Endothelial cell of umbilical vein (primary cell): ENCODE measurements at regions not wholly inside any gene's neighbourhood (a gene's known extent, or its start where the extent isn't known, plus 50 kb on each side); places are given as distances from the start of the nearest gene placed in this dataset.
"Not testable (repeated sequence)": the region's sequence is repeated elsewhere in the genome, so short reads cannot be mapped to it uniquely, and the experiment has no call there.

Experiments
- BruUV-seq: library from RNA; stranded (reverse); fragments of 400-500 nt; replicated peaks from 2 replicates; lab custom pipeline; 2021; lab: Mats Ljungman, UMichigan
- CTCF ChIA-PET: fragments of 300-600, 350-600 bp; sonication (Branson Sonifier 250); formaldehyde crosslinking; loops from one replicate; lab custom pipeline; 2021; ENCODE audit warnings: antibody characterized with exemption, inconsistent platforms; lab: Charles Lee
- POLR2A ChIA-PET: fragments of 300-600, 350-600 bp; sonication (Branson Sonifier 250); formaldehyde crosslinking; loops from one replicate; lab custom pipeline; 2021; ENCODE audit warnings: antibody characterized with exemption, inconsistent platforms; lab: Charles Lee
- DNase-seq: peaks from one replicate; pipeline ENCODE4 v3.0.0-alpha.2; 2011; ENCODE audit warnings: low read depth, low spot score
- FAIRE-seq: peaks from 2 replicates; lab custom pipeline; 2011; peaks lifted over from hg19 to GRCh38; lab: Jason Lieb, UNC
- H2AFZ ChIP-seq: 2 replicates; pipeline ENCODE4 v1.6.0; 2012; ENCODE audit warnings: low read depth, low read length, control low read depth, inconsistent platforms
- H3K27ac ChIP-seq: 2 replicates; pipeline ENCODE4 v1.5.1; 2011; ENCODE audit warnings: low read depth, mild to moderate bottlenecking, control low read depth, low read length, moderate library complexity; ENCODE audit not compliant: insufficient read depth
- H3K27me3 ChIP-seq, 2 experiments: 2 replicates each; pipeline versions ENCODE4 v1.6.0 to v1.6.1; 2011; ENCODE audit warnings: low read length in 2 of 2, mixed read lengths in 1 of 2; ENCODE audit not compliant: control insufficient read depth in 2 of 2, insufficient read depth in 2 of 2
- H3K36me3 ChIP-seq, 2 experiments: 2 replicates in 1 of 2; 3 replicates in 1 of 2; pipeline ENCODE4 v1.5.1; 2011; ENCODE audit warnings: low read length in 2 of 2, mild to moderate bottlenecking in 1 of 2, moderate library complexity in 1 of 2; ENCODE audit not compliant: control insufficient read depth in 2 of 2, insufficient read depth in 2 of 2; ENCODE audit errors: extremely low read depth in 1 of 2
- H3K4me1 ChIP-seq: 3 replicates; pipeline ENCODE4 v1.5.1; 2011; ENCODE audit warnings: mild to moderate bottlenecking, low read length; ENCODE audit not compliant: control insufficient read depth, insufficient read depth; ENCODE audit errors: extremely low read depth
- H3K4me2 ChIP-seq: 2 replicates; pipeline ENCODE4 v1.6.1; 2011; ENCODE audit warnings: low read length, control low read depth, mixed read lengths; ENCODE audit not compliant: insufficient read depth
- H3K4me3 ChIP-seq, 3 experiments: fragments of 200-600 bp in 1 of 3; sonication (generic), shearing (Covaris generic) in 1 of 3; replicated peaks in 1 of 3; 2 replicates each; pipeline ENCODE4 v1.5.1; 2011 to 2016; ENCODE audit warnings: control low read depth in 3 of 3, low read length in 3 of 3, mild to moderate bottlenecking in 2 of 3, inconsistent platforms in 1 of 3, low read depth in 1 of 3, moderate library complexity in 1 of 3; ENCODE audit not compliant: insufficient read depth in 1 of 3
- H3K79me2 ChIP-seq: 2 replicates; pipeline ENCODE4 v1.6.0; 2012; ENCODE audit warnings: low read length, inconsistent platforms; ENCODE audit not compliant: control insufficient read depth, insufficient read depth
- H3K9ac ChIP-seq: replicated peaks from 2 replicates; pipeline ENCODE3; 2011; ENCODE audit warnings: low read length, control low read depth; ENCODE audit not compliant: insufficient read depth; ENCODE audit errors: extremely low read depth
- H3K9me1 ChIP-seq: replicated peaks from 3 replicates; pipeline ENCODE4 v1.6.0; 2011; ENCODE audit warnings: mild to moderate bottlenecking, low read length; ENCODE audit not compliant: control insufficient read depth, insufficient read depth; ENCODE audit errors: extremely low read depth
- H3K9me3 ChIP-seq: replicated peaks from 2 replicates; pipeline ENCODE4 v1.5.1; 2012; ENCODE audit warnings: low read length, inconsistent platforms; ENCODE audit not compliant: control insufficient read depth, insufficient read depth
- H4K20me1 ChIP-seq: replicated peaks from 2 replicates; pipeline ENCODE3; 2011; ENCODE audit warnings: mild to moderate bottlenecking, low read length; ENCODE audit not compliant: control insufficient read depth, insufficient read depth; ENCODE audit errors: extremely low read depth
- EZH2 ChIP-seq: IDR thresholded peaks from 2 replicates; pipeline ENCODE4 v1.6.1; 2012; ENCODE audit warnings: borderline replicate concordance, low read depth, mild to moderate bottlenecking, moderate library complexity, low read length, inconsistent platforms; ENCODE audit not compliant: severe bottlenecking
- FOS ChIP-seq: IDR thresholded peaks from 2 replicates; pipeline ENCODE4 v1.6.1; 2011; ENCODE audit warnings: mild to moderate bottlenecking, low read length, moderate library complexity, borderline replicate concordance; ENCODE audit not compliant: insufficient read depth
- GATA2 ChIP-seq: IDR thresholded peaks from 2 replicates; pipeline ENCODE4 v1.7.0; 2011; ENCODE audit warnings: low read depth, mild to moderate bottlenecking, moderate library complexity, mixed read lengths, low read length; ENCODE audit not compliant: insufficient read length, insufficient read depth
- JUN ChIP-seq: IDR thresholded peaks from 2 replicates; pipeline ENCODE4 v1.6.1; 2011; ENCODE audit warnings: borderline replicate concordance, low read depth; ENCODE audit not compliant: insufficient read length, insufficient read depth
- MYC ChIP-seq: IDR thresholded peaks from one replicate; pipeline ENCODE4 v1.6.1; 2011; ENCODE audit warnings: mild to moderate bottlenecking, low read depth, low read length
- POLR2A ChIP-seq: IDR thresholded peaks from 2 replicates; pipeline ENCODE4 v1.6.1; 2012; ENCODE audit warnings: low read depth, mild to moderate bottlenecking, control low read depth, low read length
- POLR2AphosphoS5 ChIP-seq: IDR thresholded peaks from 2 replicates; pipeline ENCODE4 v1.6.1; 2012; ENCODE audit warnings: low read depth, mild to moderate bottlenecking, control low read depth, low read length, moderate library complexity; ENCODE audit not compliant: insufficient read depth
- dilution Hi-C: fragments of 300-500 bp; cut with MboI; formaldehyde crosslinking; loops from one replicate; pipeline ENCODE4 v1.15.0; 2019; ENCODE audit warnings: low sequenced_read_pairs; ENCODE audit not compliant: extremely low pct_ligation_motif_present
- intact Hi-C: fragments of 100-400 bp; cut with micrococcal nuclease; formaldehyde crosslinking; loops from one replicate; pipeline ENCODE4 v1.10.0; 2022
- TF ChIP-seq, protein P1 (sequence below): IDR thresholded peaks from 2 replicates; pipeline ENCODE4 v1.6.1; 2011; ENCODE audit not compliant: insufficient read depth, insufficient read length
- TF ChIP-seq, protein P2 (sequence below), 2 donors: IDR thresholded peaks; 1 replicate in 1 of 2; 2 replicates in 1 of 2; pipeline ENCODE4 v1.5.1; 2011; ENCODE audit warnings: low read length in 2 of 2, mild to moderate bottlenecking in 2 of 2, moderate library complexity in 2 of 2, control low read depth in 1 of 2, inconsistent platforms in 1 of 2, low read depth in 1 of 2; ENCODE audit not compliant: insufficient read depth in 1 of 2; ENCODE audit errors: extremely low read depth in 1 of 2

DNA sequence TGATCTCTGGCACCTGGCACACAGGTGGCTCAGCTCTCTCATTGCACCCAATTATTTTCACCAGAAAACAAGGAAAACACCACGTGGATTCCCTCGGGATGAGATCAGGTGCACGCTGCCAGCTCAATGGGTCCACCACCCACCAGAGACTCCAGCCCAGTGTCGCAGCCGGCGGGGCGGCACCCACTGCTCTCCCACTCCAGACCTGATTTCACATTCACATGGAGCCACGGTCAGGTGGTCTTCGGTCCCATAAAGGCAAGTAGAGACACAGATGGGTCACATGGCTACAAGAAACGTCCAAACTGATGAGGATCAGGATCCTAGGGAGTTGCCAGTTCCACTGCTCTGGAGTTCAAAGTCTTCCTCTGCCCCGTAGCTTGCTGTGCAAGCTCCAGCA, 217.6 kb downstream of the ANKRD30B start:
- Histone ChIP-seq H3K4me1 (peaks cover 2% of the 10 kb centered on the region), H2AFZ (no peak overlapping the region), H3K9ac (no peak overlapping the region), H3K79me2 (no peaks in the 10 kb centered on the region), H4K20me1 (no peaks in the 10 kb centered on the region), H3K9me3 (no peaks in the 10 kb centered on the region), H3K9me1 (no peaks in the 10 kb centered on the region), H3K27ac (no peak overlapping the region), H3K4me2 (no peak overlapping the region), H3K27me3 (no peaks in the 10 kb centered on the region), H3K4me3 (no peak overlapping the region), H3K36me3 (no peaks in the 10 kb centered on the region)
- DNase-seq, result no peak
- ChIA-PET POLR2A (no interaction called here), CTCF (no interaction called here)
- TF ChIP-seq GATA2 (no peak), JUN (no peak), MYC (no peak), EZH2 (no peak), POLR2AphosphoS5 (no peak), POLR2A (no peak), FOS (no peak)
- TF ChIP-seq, protein P1, sequence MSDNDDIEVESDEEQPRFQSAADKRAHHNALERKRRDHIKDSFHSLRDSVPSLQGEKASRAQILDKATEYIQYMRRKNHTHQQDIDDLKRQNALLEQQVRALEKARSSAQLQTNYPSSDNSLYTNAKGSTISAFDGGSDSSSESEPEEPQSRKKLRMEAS, result no peak
- TF ChIP-seq, protein P2, sequence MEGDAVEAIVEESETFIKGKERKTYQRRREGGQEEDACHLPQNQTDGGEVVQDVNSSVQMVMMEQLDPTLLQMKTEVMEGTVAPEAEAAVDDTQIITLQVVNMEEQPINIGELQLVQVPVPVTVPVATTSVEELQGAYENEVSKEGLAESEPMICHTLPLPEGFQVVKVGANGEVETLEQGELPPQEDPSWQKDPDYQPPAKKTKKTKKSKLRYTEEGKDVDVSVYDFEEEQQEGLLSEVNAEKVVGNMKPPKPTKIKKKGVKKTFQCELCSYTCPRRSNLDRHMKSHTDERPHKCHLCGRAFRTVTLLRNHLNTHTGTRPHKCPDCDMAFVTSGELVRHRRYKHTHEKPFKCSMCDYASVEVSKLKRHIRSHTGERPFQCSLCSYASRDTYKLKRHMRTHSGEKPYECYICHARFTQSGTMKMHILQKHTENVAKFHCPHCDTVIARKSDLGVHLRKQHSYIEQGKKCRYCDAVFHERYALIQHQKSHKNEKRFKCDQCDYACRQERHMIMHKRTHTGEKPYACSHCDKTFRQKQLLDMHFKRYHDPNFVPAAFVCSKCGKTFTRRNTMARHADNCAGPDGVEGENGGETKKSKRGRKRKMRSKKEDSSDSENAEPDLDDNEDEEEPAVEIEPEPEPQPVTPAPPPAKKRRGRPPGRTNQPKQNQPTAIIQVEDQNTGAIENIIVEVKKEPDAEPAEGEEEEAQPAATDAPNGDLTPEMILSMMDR (IDR thresholded peaks at IDR 0.05; ENCODE audit: extremely low read depth in 1 of 2, insufficient read depth in 1 of 2, low read depth in 1 of 2, low read length in 2 of 2), result no peak
- intact Hi-C loops (no loop called here), dilution Hi-C loops (no loop called here)
- no TSS peak for BruUV-seq
- FAIRE-seq, result no peak

DNA sequence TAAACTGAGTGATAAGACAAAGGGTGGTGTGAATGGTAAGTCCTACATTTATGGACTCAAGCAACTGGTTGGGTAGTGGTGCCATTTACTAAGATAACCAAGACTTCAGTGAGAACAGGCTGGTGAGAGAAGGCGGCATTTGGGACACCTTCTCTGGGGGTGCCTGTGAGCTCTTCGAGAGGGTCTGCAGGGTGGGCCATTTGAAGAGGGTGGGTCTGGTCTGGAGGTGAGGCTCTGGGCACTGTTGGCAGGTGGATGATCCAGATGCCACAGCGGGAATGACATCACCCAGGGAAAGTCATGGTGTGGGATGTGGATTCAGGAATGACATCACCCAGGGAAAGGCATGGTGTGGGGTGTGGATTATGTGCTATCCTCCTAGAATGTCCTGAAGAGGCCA, 219.3 kb downstream of the ANKRD30B start:
- POLR2A ChIA-PET, H3K4me3 ChIP-seq, DNase-seq, H3K9me1 ChIP-seq, H3K27ac ChIP-seq, H3K9ac ChIP-seq, intact Hi-C loops, H4K20me1 ChIP-seq, dilution Hi-C loops, H2AFZ ChIP-seq, CTCF ChIA-PET, H3K9me3 ChIP-seq, H3K79me2 ChIP-seq, H3K36me3 ChIP-seq, FAIRE-seq, H3K27me3 ChIP-seq, H3K4me2 ChIP-seq, BruUV-seq: not testable (repeated sequence)
- peaks cover 16% of the 10 kb centered on the region for H3K4me1 ChIP-seq
